NOMO-1 treated with DMSO at 0.1 percent for 48 hours (cell line): ENCODE measurements at regions not wholly inside any gene's neighbourhood (a gene's known extent, or its start where the extent isn't known, plus 50 kb on each side); places are given as distances from the start of the nearest gene placed in this dataset.
"Not testable (repeated sequence)": the region's sequence is repeated elsewhere in the genome, so short reads cannot be mapped to it uniquely, and the experiment has no call there.

Source experiments
- DNase-seq: peaks from one replicate; lab custom pipeline; 2025; ENCODE audit not compliant: unreplicated experiment; lab: John Stamatoyannopoulos, UW

DNA sequence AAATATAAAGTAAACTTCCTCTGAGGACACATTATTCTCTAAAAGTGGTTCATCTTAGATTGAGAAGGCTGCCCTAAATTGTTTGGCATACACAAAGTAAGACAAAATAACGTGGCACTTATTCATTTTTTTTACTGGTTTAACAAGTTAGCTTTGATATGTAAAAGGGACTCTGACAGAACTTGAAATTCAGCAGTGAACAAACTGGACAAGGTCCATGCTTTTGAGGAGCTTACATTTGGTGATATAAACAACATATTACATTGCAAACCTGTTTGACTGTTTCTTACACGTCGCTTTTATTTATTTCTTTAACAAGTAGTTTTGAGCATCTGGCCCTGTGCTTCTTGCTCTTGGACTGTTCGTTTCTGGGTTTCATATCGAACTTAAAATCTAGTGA lies 253.1 kb upstream of the POM121L12 start:
- no peak for DNase-seq

DNA sequence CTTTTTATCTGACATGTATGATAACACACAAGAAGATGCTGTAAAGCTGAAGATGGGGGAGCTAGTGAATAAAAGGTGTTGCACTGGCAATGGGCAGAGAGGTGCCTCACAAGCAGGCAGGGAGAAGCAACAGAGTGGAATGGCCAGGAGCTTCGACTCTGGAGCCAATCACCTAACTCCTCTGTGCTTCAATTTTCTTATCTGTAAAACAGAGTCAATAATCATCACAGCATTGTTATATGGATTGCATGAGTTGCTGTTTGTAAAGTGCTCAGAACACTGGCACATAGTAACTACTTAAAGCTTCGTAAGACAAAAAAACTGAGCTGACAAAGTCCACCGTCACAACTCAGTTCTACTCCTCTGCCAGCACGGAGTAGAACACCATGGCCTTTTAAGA lies 254.2 kb upstream of the POM121L12 start:
- no peak for DNase-seq

DNA sequence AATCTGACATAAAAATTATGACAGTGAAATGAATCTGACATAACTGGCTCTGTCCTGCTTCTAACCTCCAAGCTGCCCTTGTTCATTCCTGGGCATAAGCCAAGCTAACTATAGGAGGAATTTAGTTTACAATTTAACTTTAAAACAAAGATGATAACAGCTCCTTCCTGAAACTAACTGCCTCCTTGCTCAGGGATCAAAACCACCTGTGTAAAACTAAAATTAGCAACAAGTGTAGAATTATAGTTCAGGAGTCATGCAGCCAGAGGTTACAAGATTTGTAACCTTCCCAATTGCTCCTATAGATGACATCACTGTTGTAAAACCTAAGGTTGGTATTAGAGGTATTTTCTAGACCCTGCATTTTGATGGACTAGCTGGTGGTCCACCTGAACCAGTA lies 256.4 kb upstream of the POM121L12 start:
- no peak for DNase-seq

- no peak for DNase-seq
These were observed 258.2 kb upstream of the POM121L12 start for GRCh38 chr7:52777051-52777822.

DNA sequence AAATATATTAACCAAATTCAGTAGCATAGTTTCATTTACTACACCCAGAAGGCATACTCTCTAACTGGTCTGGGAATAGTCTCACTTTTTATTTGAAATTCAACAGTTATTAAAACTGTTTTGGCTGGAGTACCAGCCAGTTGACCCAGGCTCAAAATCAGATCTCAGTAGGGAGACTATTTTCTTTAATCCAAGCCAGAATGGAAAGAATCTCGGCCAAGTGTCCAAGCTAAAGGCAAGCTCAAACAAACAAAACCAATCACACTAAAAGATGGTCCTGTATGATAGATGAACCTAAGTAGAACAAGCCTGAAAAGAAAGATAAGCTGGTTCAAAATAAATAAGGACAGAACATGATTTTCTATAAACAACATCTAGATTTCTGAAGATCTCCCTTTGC lies 259.6 kb upstream of the POM121L12 start:
- DNase-seq, result no peak

- DNase-seq, result no peak
These were observed 264.3 kb upstream of the POM121L12 start for GRCh38 chr7:52771177-52771576.

DNA sequence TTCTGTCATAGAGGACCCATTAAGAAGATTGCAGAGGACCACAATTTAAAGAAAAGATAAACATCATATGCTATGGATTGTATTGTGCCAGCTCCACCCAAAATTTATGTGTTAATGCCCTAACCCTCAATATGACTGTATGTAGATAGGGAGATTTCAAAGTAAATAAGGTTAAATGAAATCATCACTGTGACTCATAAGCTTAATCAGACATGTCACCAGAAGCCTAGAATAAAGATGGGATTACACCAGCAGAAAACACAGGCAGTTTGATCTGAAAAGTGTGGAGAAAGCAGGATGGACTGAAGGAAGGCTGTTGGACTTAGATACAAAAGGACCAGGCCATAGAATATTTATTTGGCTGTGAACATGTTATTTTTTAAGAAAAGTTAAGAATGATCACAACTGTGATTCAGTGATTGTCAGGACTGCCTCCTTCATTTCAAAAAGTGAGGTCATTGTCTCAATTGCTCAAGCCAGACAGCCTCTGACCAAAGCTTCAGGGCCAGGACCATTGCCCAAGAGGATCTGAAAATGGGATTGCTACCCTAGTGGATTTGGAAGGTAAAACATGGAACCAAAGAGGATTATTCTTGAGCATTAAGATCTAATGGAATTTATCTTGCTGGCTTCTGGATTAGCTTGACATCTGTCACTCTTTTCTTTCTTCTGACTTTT lies 270.8 kb upstream of the POM121L12 start:
- no peak for DNase-seq

DNA sequence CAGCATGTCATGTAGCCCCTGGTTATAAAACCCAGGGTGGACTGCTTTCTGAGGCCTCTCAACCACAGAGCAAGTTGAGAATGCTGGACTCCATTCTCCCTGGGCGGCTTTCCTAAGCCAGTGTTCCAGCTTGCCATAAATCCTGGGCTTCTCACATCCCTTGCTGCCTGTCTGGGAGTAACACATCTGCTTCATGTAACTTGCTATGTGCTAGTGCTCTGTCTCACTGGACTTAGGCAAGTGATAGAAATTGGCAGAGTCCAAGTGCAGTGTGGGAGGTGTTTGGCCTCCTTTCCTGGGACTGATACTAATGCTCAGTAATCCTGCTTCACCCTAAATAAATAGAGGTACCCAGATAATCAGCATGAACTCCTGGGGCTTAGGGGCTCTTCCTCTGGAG lies 277.1 kb upstream of the POM121L12 start:
- DNase-seq, result no peak

GRCh38 chr7:52753855-52754254 lies 281.6 kb upstream of the POM121L12 start:
- DNase-seq, result no peak

DNA sequence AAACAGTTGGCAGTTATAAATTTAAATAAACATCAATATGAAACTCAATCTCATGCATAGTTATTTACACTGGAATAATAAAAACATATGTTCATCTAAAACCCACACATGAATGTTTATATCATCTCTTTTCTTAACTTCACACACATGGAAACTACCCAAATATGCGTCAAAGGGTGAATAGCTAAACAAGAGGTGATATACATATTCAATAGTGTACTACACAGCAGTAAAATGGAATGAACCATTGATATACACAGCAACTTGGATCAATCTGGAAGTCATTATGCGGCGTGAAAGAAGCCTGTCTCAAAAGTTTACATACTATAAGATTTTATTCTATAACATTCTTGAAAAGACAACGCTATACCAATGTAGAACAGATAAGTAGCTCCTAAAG lies 282.5 kb upstream of the POM121L12 start:
- DNase-seq, result no peak

DNA sequence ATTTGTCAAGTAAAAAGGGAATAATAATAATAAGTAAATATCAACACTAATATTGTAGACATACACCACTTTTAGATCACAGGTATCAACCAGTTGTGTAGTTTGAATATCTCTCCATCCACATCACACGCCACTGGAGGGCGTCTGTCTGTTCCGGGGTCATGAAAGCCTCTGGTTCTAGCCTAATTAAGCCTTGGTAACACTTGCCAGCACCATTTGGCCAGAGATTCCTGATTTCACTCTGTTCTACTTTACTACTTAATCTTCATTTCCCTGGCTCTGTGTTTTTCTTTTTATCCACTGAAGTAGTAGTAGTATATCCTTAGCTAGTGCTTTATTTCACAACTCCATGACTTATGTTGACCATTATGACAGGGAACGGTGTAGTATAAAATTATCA lies 285.6 kb upstream of the POM121L12 start:
- DNase-seq, result no peak

DNA sequence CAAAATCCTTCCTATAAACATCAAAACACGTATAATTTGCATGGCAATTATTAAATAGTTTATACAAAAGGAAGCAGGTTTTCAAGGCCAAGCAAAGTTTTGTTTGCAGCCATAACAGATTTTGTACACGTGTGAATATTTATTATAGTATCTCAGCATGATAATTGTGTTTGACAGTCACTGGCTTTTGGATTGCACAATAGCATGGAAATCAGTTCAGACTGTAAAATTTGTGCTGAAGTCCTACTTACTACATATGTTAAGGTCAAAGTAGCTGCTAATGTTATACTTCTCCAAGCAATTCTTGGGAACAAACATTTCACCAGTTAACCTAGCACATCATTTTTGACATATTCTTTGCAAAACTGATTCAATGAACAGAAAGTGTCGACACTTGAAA lies 287.6 kb upstream of the POM121L12 start:
- DNase-seq, result no peak

DNA sequence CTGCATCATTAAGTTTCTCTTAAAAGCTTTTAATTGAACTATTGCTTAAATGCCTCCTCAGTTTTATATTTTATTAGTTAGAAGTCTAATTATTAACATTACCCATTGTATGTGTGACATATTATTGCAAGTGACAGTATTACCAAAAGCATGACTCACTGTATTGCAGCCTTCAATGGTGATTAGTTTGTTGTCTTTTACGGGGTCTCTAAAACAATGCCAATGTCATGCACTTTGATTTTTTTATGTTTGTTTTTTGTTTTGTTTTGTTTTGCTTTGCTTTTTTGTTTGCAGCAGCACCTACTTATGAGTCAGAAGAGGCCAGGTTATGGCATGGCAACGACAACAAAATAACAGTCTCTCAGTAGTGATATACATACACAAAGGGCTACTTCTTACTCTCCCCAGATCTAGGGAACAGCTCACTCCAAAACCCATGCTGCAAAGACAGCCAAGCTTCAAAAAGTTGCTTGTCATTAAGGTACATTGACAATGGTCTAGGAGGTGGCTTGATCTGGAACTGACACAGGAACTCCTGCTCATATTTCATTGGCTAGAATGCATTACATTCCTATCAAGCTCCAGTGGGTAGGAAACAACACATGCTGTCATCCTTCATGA lies 293.7 kb upstream of the POM121L12 start:
- DNase-seq, result no peak

GRCh38 chr7:52735656-52736055 lies 299.8 kb upstream of the POM121L12 start:
- peak; percentile 51 for DNase-seq

DNA sequence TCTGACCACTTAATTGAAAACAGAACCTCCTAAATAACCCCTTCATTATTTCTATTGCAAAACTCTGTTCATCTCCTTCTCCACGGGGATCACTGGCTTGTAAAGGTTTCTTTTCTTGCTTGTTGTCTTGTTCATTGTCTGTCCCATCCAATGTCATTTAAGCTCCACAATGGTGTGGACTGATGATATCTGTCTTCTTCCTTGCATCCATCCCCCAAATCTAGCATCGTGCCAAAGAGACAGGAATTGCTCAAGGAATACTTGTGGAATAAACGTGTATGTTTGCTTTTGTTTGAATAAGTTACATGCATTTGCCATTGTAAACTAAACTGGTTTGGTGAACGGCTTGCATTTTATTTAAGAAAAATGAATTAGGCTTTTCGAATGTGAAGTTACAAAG lies 306.8 kb upstream of the POM121L12 start:
- DNase-seq, result not testable (repeated sequence)

DNA sequence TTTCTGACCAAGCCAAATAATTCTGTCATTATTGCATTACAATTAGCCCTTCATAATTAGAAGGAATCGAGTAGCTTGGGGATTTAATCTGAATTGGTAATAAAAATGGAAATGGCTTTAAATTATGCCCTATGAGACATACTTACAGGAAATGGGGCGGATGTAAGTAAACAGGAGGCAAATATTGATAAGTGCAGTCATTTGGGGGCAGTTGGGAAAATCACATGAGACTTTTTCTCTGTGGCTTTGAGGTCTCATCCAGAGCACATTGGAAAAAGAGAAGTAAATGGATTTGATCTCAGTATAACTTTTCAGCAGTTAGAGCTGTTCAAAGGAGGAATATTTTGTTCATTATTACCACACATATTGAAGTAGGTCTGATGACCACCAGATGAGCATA lies 307.8 kb upstream of the POM121L12 start:
- no peak for DNase-seq

DNA sequence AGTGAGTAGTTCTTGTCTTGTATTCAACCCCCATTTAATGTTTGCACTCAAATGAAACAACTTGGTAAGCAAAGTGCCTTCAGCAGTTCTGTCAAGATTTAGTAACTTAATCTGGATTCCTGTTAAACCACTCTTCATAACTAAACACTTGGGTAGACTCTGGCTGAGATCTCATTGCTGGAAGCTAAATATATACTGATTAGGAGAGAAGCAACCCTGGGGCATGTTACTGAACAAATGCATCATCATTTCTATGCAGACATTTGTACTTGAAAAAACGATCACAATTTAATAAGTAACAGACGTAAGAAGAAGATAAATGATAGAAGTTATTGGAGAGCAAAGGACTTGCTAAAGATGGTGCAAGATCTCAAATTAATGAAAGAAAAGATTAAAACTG lies 308.4 kb upstream of the POM121L12 start:
- no peak for DNase-seq

- DNase-seq, result no peak
These were observed 308.9 kb upstream of the POM121L12 start for GRCh38 chr7:52726493-52726892.

GRCh38 chr7:52723606-52724005 lies 311.8 kb upstream of the POM121L12 start:
- DNase-seq, result no peak

- DNase-seq, result no peak
These were observed 314.6 kb upstream of the POM121L12 start for GRCh38 chr7:52720856-52721255.

DNA sequence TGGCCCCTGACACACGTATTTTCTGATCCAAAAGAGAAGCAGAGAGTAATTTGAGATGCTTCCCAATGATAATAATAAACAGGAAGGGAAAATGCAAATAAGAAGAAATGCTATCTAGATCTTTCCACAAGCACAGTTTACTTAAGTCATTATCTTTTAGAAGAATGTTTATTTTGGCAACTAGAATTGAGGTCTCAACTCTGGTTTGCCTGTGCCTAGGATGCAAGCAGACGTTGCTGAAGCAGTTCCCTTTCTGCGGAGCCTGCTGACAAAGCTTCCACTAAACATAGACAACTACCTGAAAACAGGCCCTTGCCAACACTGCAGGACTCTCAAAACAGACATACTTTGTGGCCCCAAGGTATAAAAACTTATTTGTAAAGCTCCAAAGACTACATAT lies 315.8 kb upstream of the POM121L12 start:
- no peak for DNase-seq

DNA sequence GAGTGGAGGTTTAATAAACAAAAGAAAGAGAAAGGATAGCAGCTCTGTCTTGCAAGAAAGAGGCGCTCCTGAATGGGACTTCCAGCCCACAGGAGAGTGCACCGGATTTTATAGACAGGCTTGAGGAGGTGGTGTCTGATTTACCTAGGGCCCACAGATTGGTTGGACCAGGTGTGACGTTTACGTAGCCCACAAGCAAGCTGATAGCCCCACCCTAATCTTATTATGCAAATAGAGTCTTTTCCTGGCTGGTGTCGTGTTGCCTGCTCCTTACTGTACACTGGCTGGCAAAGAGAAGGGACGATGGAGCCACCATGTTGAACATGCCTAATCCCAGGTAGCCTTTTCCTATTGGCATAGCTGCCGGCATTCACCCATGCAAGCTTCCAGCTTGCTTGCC lies 319.7 kb upstream of the POM121L12 start:
- DNase-seq, result no peak
